Gastrocnemius medialis (tissue), 4 donors: ENCODE measurements at regions not wholly inside any gene's neighbourhood (a gene's known extent, or its start where the extent isn't known, plus 50 kb on each side); places are given as distances from the start of the nearest gene placed in this dataset.

Source experiments
- ATAC-seq, 2 donors: fragments of 150-250 bp; one replicate each; pipeline ENCODE4 v1.9.1; 2016
- DNase-seq, 2 donors: peaks; one replicate each; pipeline ENCODE4 v3.0.0-alpha.2; 2019
- H3K27ac ChIP-seq, 4 donors: fragments of 200-600 bp; sonication (generic); 1 replicate in 1 of 4; 2 replicates in 3 of 4; pipeline ENCODE4 v1.5.1; 2016 to 2018; ENCODE audit warnings: mild to moderate bottlenecking in 2 of 4, moderate library complexity in 1 of 4
- H3K27me3 ChIP-seq, 3 donors: fragments of 200-600 bp; sonication (generic) in 2 of 3; 1 replicate in 1 of 3; 2 replicates in 2 of 3; pipeline versions ENCODE4 v1.5.1 to v1.6.0; 2016 to 2019; ENCODE audit warnings: mild to moderate bottlenecking in 1 of 3, moderate library complexity in 1 of 3
- H3K36me3 ChIP-seq, 2 donors: fragments of 200-600 bp; sonication (generic) in 1 of 2; one replicate each; pipeline ENCODE4 v1.5.1; 2017 to 2018
- H3K4me1 ChIP-seq, 2 donors: fragments of 200-600 bp; sonication (generic) in 1 of 2; one replicate each; pipeline ENCODE4 v1.5.1; 2016 to 2017; ENCODE audit warnings: mild to moderate bottlenecking in 2 of 2
- H3K4me3 ChIP-seq, 4 donors: fragments of 200-600 bp; sonication (generic) in 3 of 4; 1 replicate in 1 of 4; 2 replicates in 3 of 4; pipeline ENCODE4 v1.5.1; 2016 to 2019; ENCODE audit warnings: mild to moderate bottlenecking in 2 of 4
- H3K9me3 ChIP-seq, 3 donors: fragments of 200-600 bp; sonication (generic) in 2 of 3; 1 replicate in 1 of 3; 2 replicates in 2 of 3; pipeline ENCODE4 v1.5.1; 2016 to 2019
- CTCF ChIP-seq, 5 experiments: fragments of 450-650 bp in 3 of 5; fragments of 200-600 bp in 2 of 5; sonication (generic) in 2 of 5; IDR thresholded peaks in 4 of 5; conservative IDR thresholded peaks in 1 of 5; 1 replicate in 4 of 5; 2 replicates in 1 of 5; pipeline ENCODE4 v1.5.1; 2016 to 2019; ENCODE audit warnings: antibody characterized with exemption in 5 of 5, mild to moderate bottlenecking in 3 of 5, moderate library complexity in 3 of 5
- POLR2A ChIP-seq, 2 donors: fragments of 450-650 bp; IDR thresholded peaks; one replicate each; pipeline ENCODE4 v1.6.1; 2017; ENCODE audit warnings: antibody characterized with exemption in 2 of 2, mild to moderate bottlenecking in 2 of 2, moderate library complexity in 2 of 2
- in situ Hi-C, 4 donors: fragments of 200-750 bp; cut with MboI; loops; one replicate each; pipeline versions ENCODE4 v1.15.0 to v1.8.0; 2017; ENCODE audit warnings: low sequenced_read_pairs in 4 of 4
- intact Hi-C: fragments of 100-400 bp; cut with DNase I; formaldehyde crosslinking; loops from one replicate; pipeline ENCODE4 v1.15.1; 2023; ENCODE audit warnings: low total_unique reads

- ATAC-seq, result no peak
Measured at GRCh38 chr13:40115426-40115825, 460.0 kb downstream of the COG6 start.

GRCh38 chr13:40116008-40116407, 460.5 kb downstream of the COG6 start:
- H3K27me3 ChIP-seq, result no peaks in the 10 kb centered on the region

More at GRCh38 chr13:40115426-40115825, 460.0 kb downstream of the COG6 start:
- TF ChIP-seq CTCF (IDR thresholded peaks at IDR 0.05 in 4 of 5, conservative IDR thresholded peaks at IDR 0.05 in 1 of 5), result no peak
- no peak for TF ChIP-seq POLR2A (IDR thresholded peaks at IDR 0.05)
- DNase-seq, result no peak
- Histone ChIP-seq H3K27ac (peak overlapping the region; percentile 27 to 64 (median 56)), H3K36me3 (no peaks in the 10 kb centered on the region), H3K4me3 (no peak overlapping the region), H3K4me1 (peaks cover 10 to 18% of the 10 kb centered on the region in 2 donors), H3K9me3 (no peaks in the 10 kb centered on the region), H3K27me3 (no peaks in the 10 kb centered on the region)
- in situ Hi-C loops, result no loop called here
- intact Hi-C loops, result no loop called here

GRCh38 chr13:40118337-40118736, 462.9 kb downstream of the COG6 start:
- H3K27ac ChIP-seq, result no peak overlapping the region
- no peaks in the 10 kb centered on the region for H3K27me3 ChIP-seq
- H3K4me1 ChIP-seq, result peaks cover 10 to 18% of the 10 kb centered on the region in 2 donors
- no peaks in the 10 kb centered on the region for H3K9me3 ChIP-seq
- H3K36me3 ChIP-seq, result no peaks in the 10 kb centered on the region
- TF ChIP-seq CTCF (IDR thresholded peaks at IDR 0.05 in 4 of 5, conservative IDR thresholded peaks at IDR 0.05 in 1 of 5) (no peak), POLR2A (IDR thresholded peaks at IDR 0.05) (no peak)
- in situ Hi-C loops (no loop called here), intact Hi-C loops (no loop called here)
- DNase-seq, result no peak
- ATAC-seq, result no peak
- H3K4me3 ChIP-seq, result no peak overlapping the region

More at GRCh38 chr13:40116008-40116407, 460.5 kb downstream of the COG6 start:
- peak in 1 of 2 donors; percentile 44 for DNase-seq
- Histone ChIP-seq H3K36me3 (no peaks in the 10 kb centered on the region), H3K4me1 (peaks cover 10 to 18% of the 10 kb centered on the region in 2 donors), H3K9me3 (no peaks in the 10 kb centered on the region), H3K4me3 (no peak overlapping the region), H3K27ac (peak overlapping the region; percentile 27 to 64 (median 56))
- no peak for TF ChIP-seq POLR2A (IDR thresholded peaks at IDR 0.05)
- no peak for TF ChIP-seq CTCF (IDR thresholded peaks at IDR 0.05 in 4 of 5, conservative IDR thresholded peaks at IDR 0.05 in 1 of 5)
- ATAC-seq, result peak; percentile 42 to 50
- in situ Hi-C loops (no loop called here), intact Hi-C loops (no loop called here)

GRCh38 chr13:40119852-40120251, 464.4 kb downstream of the COG6 start:
- peaks cover 22 to 26% of the 10 kb centered on the region in 2 donors for H3K4me1 ChIP-seq
- no peak overlapping the region for H3K4me3 ChIP-seq
- H3K9me3 ChIP-seq, result no peaks in the 10 kb centered on the region
- no peaks in the 10 kb centered on the region for H3K27me3 ChIP-seq
- TF ChIP-seq POLR2A (IDR thresholded peaks at IDR 0.05), result no peak
- no peak for TF ChIP-seq CTCF (IDR thresholded peaks at IDR 0.05 in 4 of 5, conservative IDR thresholded peaks at IDR 0.05 in 1 of 5)
- peak overlapping the region in 1 of 4 donors; percentile 10 for H3K27ac ChIP-seq
- DNase-seq (no peak), ATAC-seq (no peak)
- intact Hi-C loops, result no loop called here
- no peaks in the 10 kb centered on the region for H3K36me3 ChIP-seq
- in situ Hi-C loops, result no loop called here

GRCh38 chr13:40120288-40120687, 464.8 kb downstream of the COG6 start:
- H3K4me3 ChIP-seq, result no peak overlapping the region
- peaks cover 18 to 22% of the 10 kb centered on the region in 2 donors for H3K4me1 ChIP-seq
- H3K27ac ChIP-seq, result peak overlapping the region in 2 of 4 donors; percentile 26 to 49
- DNase-seq, result no peak
- intact Hi-C loops (no loop called here), in situ Hi-C loops (no loop called here)
- TF ChIP-seq CTCF (IDR thresholded peaks at IDR 0.05 in 4 of 5, conservative IDR thresholded peaks at IDR 0.05 in 1 of 5), result no peak
- no peak for TF ChIP-seq POLR2A (IDR thresholded peaks at IDR 0.05)
- H3K27me3 ChIP-seq, result no peaks in the 10 kb centered on the region
- ATAC-seq, result peak in 1 of 2 donors; percentile 41
- no peaks in the 10 kb centered on the region for H3K9me3 ChIP-seq
- no peaks in the 10 kb centered on the region for H3K36me3 ChIP-seq
